SH-SY5Y (cell line): ENCODE measurements at regions not wholly inside any gene's neighbourhood (a gene's known extent, or its start where the extent isn't known, plus 50 kb on each side); places are given as distances from the start of the nearest gene placed in this dataset.

Experiments used
- GATA2 ChIP-seq: IDR thresholded peaks from 2 replicates; pipeline ENCODE4 v1.6.1; 2011; ENCODE audit warnings: mild to moderate bottlenecking, low read depth, low read length
- GATA3 ChIP-seq: IDR thresholded peaks from 2 replicates; pipeline ENCODE4 v1.6.1; 2011; ENCODE audit warnings: low read depth, mild to moderate bottlenecking, low read length, moderate library complexity

- TF ChIP-seq GATA3 (no peak), GATA2 (no peak)
Measured at GRCh38 chr3:181568248-181568647, 143.5 kb upstream of the SOX2 start.

- TF ChIP-seq GATA2: no peak
- TF ChIP-seq GATA3: no peak
Measured at GRCh38 chr3:181567311-181568075, 144.2 kb upstream of the SOX2 start.

- no peak for TF ChIP-seq GATA2
- no peak for TF ChIP-seq GATA3
Measured at GRCh38 chr3:181565416-181565815, 146.3 kb upstream of the SOX2 start.

- no peak for TF ChIP-seq GATA3
- TF ChIP-seq GATA2: no peak
Measured at GRCh38 chr3:181564222-181564621, 147.5 kb upstream of the SOX2 start.

- TF ChIP-seq GATA3 (peak; percentile 65), GATA2 (peak; percentile 65; the same call in 1 of the 2 replicates)
Measured at GRCh38 chr3:181561139-181562031, 150.3 kb upstream of the SOX2 start.

GRCh38 chr3:181558870-181559269 lies 152.9 kb upstream of the SOX2 start:
- no peak for TF ChIP-seq GATA2
- TF ChIP-seq GATA3: no peak

- TF ChIP-seq GATA3 (no peak), GATA2 (no peak)
Measured at GRCh38 chr3:181555681-181556080, 156.0 kb upstream of the SOX2 start.

- TF ChIP-seq GATA3: no peak
- no peak for TF ChIP-seq GATA2
Measured at GRCh38 chr3:181554233-181554765, 157.4 kb upstream of the SOX2 start.

GRCh38 chr3:181549266-181549665 lies 162.5 kb upstream of the SOX2 start:
- TF ChIP-seq GATA3 (no peak), GATA2 (no peak)

- TF ChIP-seq GATA2 (no peak), GATA3 (no peak)
Measured at GRCh38 chr3:181541414-181541813, 170.3 kb upstream of the SOX2 start.

- TF ChIP-seq GATA2 (no peak; the same call in 1 of the 2 replicates), GATA3 (0 out of 2 replicates have a peak, but pooled peaks have one; percentile 15)
Measured at GRCh38 chr3:181534781-181535221, 176.9 kb upstream of the SOX2 start.

- no peak for TF ChIP-seq GATA3
- no peak for TF ChIP-seq GATA2
Measured at GRCh38 chr3:181533811-181534210, 177.9 kb upstream of the SOX2 start.

GRCh38 chr3:181530584-181530983 lies 181.1 kb upstream of the SOX2 start:
- no peak for TF ChIP-seq GATA2
- no peak for TF ChIP-seq GATA3

- TF ChIP-seq GATA2 (no peak), GATA3 (no peak)
Measured at GRCh38 chr3:181521831-181522230, 189.9 kb upstream of the SOX2 start.

- TF ChIP-seq GATA2: no peak
- 0 out of 2 replicates have a peak, but pooled peaks have one; percentile 4 for TF ChIP-seq GATA3
Measured at GRCh38 chr3:181518222-181518621, 193.5 kb upstream of the SOX2 start.

GRCh38 chr3:181512787-181513186 lies 198.9 kb upstream of the SOX2 start:
- TF ChIP-seq GATA2: no peak
- TF ChIP-seq GATA3: no peak

- no peak for TF ChIP-seq GATA2
- no peak for TF ChIP-seq GATA3
Measured at GRCh38 chr3:181510500-181510899, 201.2 kb upstream of the SOX2 start.
